Calu3 (cell line): ENCODE measurements at regions not wholly inside any gene's neighbourhood (a gene's known extent, or its start where the extent isn't known, plus 50 kb on each side); places are given as distances from the start of the nearest gene placed in this dataset.

ENCODE experiments used
- BruUV-seq: library from RNA; stranded (reverse); fragments of 400-500 nt; replicated peaks from 2 replicates; lab custom pipeline; 2021; lab: Mats Ljungman, UMichigan
- CTCF ChIA-PET: fragments of 300-600 bp; sonication (Branson Sonifier 250); formaldehyde crosslinking; loops from one replicate; lab custom pipeline; 2022; ENCODE audit warnings: antibody characterized with exemption; lab: Charles Lee
- DNase-seq: peaks from one replicate; pipeline ENCODE4 v3.0.0; 2022
- H3K27ac Mint-ChIP-seq: one replicate; pipeline ENCODE4 v1.8.0; 2022; ENCODE audit warnings: mixed read lengths; ENCODE audit not compliant: unreplicated experiment
- H3K27me3 Mint-ChIP-seq: one replicate; pipeline ENCODE4 v1.8.0; 2022; ENCODE audit warnings: mixed read lengths; ENCODE audit not compliant: unreplicated experiment
- H3K36me3 Mint-ChIP-seq: one replicate; pipeline ENCODE4 v1.8.0; 2022; ENCODE audit warnings: mild to moderate bottlenecking, moderate library complexity, mixed read lengths; ENCODE audit not compliant: insufficient read depth, unreplicated experiment
- H3K4me1 Mint-ChIP-seq: one replicate; pipeline ENCODE4 v1.8.0; 2022; ENCODE audit warnings: mild to moderate bottlenecking, low read depth, mixed read lengths; ENCODE audit not compliant: unreplicated experiment
- H3K4me3 Mint-ChIP-seq: one replicate; pipeline ENCODE4 v1.8.0; 2022; ENCODE audit warnings: mild to moderate bottlenecking, low read depth, moderate library complexity, mixed read lengths; ENCODE audit not compliant: unreplicated experiment
- H3K9me3 Mint-ChIP-seq: one replicate; pipeline ENCODE4 v1.8.0; 2022; ENCODE audit warnings: low read depth, mixed read lengths; ENCODE audit not compliant: unreplicated experiment
- CTCF ChIP-seq: fragments of 200-600 bp; IDR thresholded peaks from one replicate; pipeline ENCODE4 v1.8.0; 2022; ENCODE audit warnings: antibody characterized with exemption; ENCODE audit not compliant: unreplicated experiment
- intact Hi-C: fragments of 100-400 bp; cut with micrococcal nuclease; formaldehyde crosslinking; loops from one replicate; pipeline ENCODE4 v1.10.0; 2022; ENCODE audit not compliant: unreplicated experiment

- no peak for DNase-seq
- peaks cover 7% of the 10 kb centered on the region for H3K27me3 Mint-ChIP-seq
- H3K36me3 Mint-ChIP-seq: no peaks in the 10 kb centered on the region
- no peaks in the 10 kb centered on the region for H3K4me1 Mint-ChIP-seq
- H3K4me3 Mint-ChIP-seq: no peak overlapping the region
- no peak for TF ChIP-seq CTCF
- CTCF ChIA-PET: no interaction called here
- no peak overlapping the region for H3K27ac Mint-ChIP-seq
- intact Hi-C loops: no loop called here
- no peaks in the 10 kb centered on the region for H3K9me3 Mint-ChIP-seq
- no TSS peak for BruUV-seq
These were observed 125.0 kb upstream of the LAMA2 start for GRCh38 chr6:128757961-128758360.

- TF ChIP-seq CTCF: no peak
- intact Hi-C loops: no loop called here
- CTCF ChIA-PET: no interaction called here
- Mint-ChIP-seq H3K4me3 (no peak overlapping the region), H3K27me3 (no peaks in the 10 kb centered on the region), H3K9me3 (no peaks in the 10 kb centered on the region), H3K4me1 (no peaks in the 10 kb centered on the region), H3K27ac (no peak overlapping the region), H3K36me3 (no peaks in the 10 kb centered on the region)
- BruUV-seq: no TSS peak
- DNase-seq: no peak
These were observed 128.2 kb upstream of the LAMA2 start for GRCh38 chr6:128754658-128755256.

GRCh38 chr6:128743974-128744765, 138.8 kb upstream of the LAMA2 start:
- no peak overlapping the region for H3K4me3 Mint-ChIP-seq
- BruUV-seq: no TSS peak
- intact Hi-C loops: no loop called here
- no peaks in the 10 kb centered on the region for H3K9me3 Mint-ChIP-seq
- CTCF ChIA-PET: no interaction called here
- no peak for DNase-seq
- no peaks in the 10 kb centered on the region for H3K36me3 Mint-ChIP-seq
- peaks cover 3% of the 10 kb centered on the region for H3K4me1 Mint-ChIP-seq
- TF ChIP-seq CTCF: no peak
- H3K27ac Mint-ChIP-seq: no peak overlapping the region
- no peaks in the 10 kb centered on the region for H3K27me3 Mint-ChIP-seq

GRCh38 chr6:128742900-128743299, 140.0 kb upstream of the LAMA2 start:
- CTCF ChIA-PET: no interaction called here
- Mint-ChIP-seq H3K27me3 (no peaks in the 10 kb centered on the region), H3K9me3 (no peaks in the 10 kb centered on the region), H3K27ac (no peak overlapping the region), H3K4me3 (no peak overlapping the region), H3K4me1 (peaks cover 16% of the 10 kb centered on the region), H3K36me3 (no peaks in the 10 kb centered on the region)
- no peak for DNase-seq
- TF ChIP-seq CTCF: no peak
- intact Hi-C loops: no loop called here
- no TSS peak for BruUV-seq
